Adipocyte (in vitro differentiated cells): ENCODE measurements at regions not wholly inside any gene's neighbourhood (a gene's known extent, or its start where the extent isn't known, plus 50 kb on each side); places are given as distances from the start of the nearest gene placed in this dataset.
"Not testable (repeated sequence)": the region's sequence is repeated elsewhere in the genome, so short reads cannot be mapped to it uniquely, and the experiment has no call there.

Experiments
- DNase-seq: peaks from one replicate; pipeline ENCODE4 v3.0.0-alpha.2; 2015; ENCODE audit warnings: low read depth
- H3K27me3 ChIP-seq: replicated peaks from 2 replicates; pipeline ENCODE4 v1.7.0; 2013; ENCODE audit warnings: mild to moderate bottlenecking, low read length, moderate library complexity; ENCODE audit not compliant: control insufficient read depth, insufficient read depth
- H3K36me3 ChIP-seq: 2 replicates; pipeline ENCODE4 v1.7.0; 2013; ENCODE audit warnings: low read length, mild to moderate bottlenecking, moderate library complexity; ENCODE audit not compliant: control insufficient read depth, insufficient read depth, severe bottlenecking
- H3K4me1 ChIP-seq: 2 replicates; pipeline ENCODE4 v1.7.0; 2013; ENCODE audit warnings: mild to moderate bottlenecking, low read length, moderate library complexity; ENCODE audit not compliant: control insufficient read depth, insufficient read depth
- H3K4me3 ChIP-seq: 2 replicates; pipeline ENCODE4 v1.7.0; 2013; ENCODE audit warnings: mild to moderate bottlenecking, low read length, moderate library complexity
- H3K9ac ChIP-seq: 2 replicates; pipeline ENCODE4 v1.7.0; 2013; ENCODE audit warnings: mild to moderate bottlenecking, low read length, moderate library complexity
- H3K9me3 ChIP-seq: 2 replicates; pipeline ENCODE4 v1.7.0; 2013; ENCODE audit warnings: mild to moderate bottlenecking, low read length, moderate library complexity; ENCODE audit not compliant: control insufficient read depth

DNA sequence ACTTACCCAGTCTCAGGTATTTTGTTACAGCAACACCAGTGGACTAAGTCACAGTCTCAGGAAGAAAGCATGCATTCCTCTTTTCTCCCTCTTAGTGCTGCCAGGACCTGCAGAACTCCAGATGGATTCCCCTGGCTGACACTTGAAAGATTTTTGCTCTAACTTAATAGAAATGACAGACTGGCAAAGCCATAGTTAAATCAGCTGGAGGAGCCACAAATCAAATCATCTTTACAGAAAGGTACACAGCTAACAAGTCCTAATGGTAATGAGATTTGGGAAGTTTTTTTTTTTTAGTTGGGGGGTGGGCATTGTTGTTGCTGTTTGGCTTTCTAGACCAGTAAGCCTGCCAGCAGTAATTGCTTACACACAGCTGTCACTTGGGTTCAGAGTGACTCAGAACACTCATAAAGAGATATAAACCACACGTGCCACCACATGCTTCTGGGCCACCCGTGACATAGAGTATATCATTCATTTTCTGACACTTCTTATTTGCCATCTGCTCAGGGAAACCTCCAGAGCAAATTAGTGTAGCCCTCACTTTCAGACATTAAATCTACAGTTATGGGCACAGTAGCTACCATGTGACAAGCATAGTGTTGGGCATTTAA is 72.4 kb downstream of the FH start:
- no peak overlapping the region for H3K9ac ChIP-seq
- H3K4me1 ChIP-seq, result no peaks in the 10 kb centered on the region
- no peak overlapping the region for H3K4me3 ChIP-seq
- no peaks in the 10 kb centered on the region for H3K27me3 ChIP-seq
- H3K9me3 ChIP-seq, result peaks cover 20% of the 10 kb centered on the region
- no peak for DNase-seq
- H3K36me3 ChIP-seq, result no peaks in the 10 kb centered on the region

DNA sequence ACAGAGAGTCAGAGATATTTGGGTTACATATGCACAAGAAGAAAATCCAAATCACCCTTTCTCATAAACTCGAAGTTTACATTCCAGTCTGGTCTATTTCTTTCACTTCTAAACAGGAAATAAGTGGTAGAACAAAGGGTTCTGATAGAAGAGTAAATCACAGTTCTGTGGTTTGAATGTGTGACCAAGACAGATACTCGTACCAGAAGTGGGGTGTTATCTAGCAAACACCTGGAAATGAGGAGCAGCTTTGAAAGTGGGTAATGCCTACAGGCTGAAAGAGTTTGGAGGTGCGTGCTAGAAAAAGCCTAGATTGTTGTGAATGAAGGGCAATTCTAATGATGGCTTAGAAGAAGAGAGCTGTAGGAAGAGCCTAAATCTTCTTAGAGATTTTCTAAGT is 74.7 kb downstream of the FH start:
- Histone ChIP-seq H3K4me1 (no peaks in the 10 kb centered on the region), H3K9ac (no peak overlapping the region), H3K9me3 (peaks cover 20% of the 10 kb centered on the region), H3K27me3 (no peaks in the 10 kb centered on the region), H3K36me3 (no peaks in the 10 kb centered on the region), H3K4me3 (no peak overlapping the region)
- DNase-seq, result no peak

DNA sequence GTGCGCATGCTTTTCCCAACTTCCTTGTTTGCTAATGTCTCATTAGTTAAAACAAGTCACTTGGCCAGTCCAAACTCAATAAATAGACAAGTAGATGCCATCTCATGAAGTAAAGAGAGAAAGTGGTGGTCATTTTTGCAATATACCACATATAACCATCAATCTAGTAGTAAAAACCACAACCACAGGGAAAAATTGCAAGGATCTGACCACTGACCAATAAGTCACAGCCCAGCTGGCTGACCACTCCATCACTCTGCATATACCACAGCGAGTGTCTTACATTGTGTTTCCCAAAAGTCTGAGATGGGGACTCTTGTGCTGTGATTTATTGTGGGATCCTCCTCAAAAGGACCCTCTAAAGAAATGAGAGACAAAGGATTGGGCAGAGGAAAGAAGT is 76.0 kb downstream of the FH start:
- Histone ChIP-seq H3K27me3 (no peaks in the 10 kb centered on the region), H3K4me3 (no peak overlapping the region), H3K36me3 (no peaks in the 10 kb centered on the region), H3K4me1 (no peaks in the 10 kb centered on the region), H3K9me3 (peaks cover 20% of the 10 kb centered on the region), H3K9ac (no peak overlapping the region)
- no peak for DNase-seq

DNA sequence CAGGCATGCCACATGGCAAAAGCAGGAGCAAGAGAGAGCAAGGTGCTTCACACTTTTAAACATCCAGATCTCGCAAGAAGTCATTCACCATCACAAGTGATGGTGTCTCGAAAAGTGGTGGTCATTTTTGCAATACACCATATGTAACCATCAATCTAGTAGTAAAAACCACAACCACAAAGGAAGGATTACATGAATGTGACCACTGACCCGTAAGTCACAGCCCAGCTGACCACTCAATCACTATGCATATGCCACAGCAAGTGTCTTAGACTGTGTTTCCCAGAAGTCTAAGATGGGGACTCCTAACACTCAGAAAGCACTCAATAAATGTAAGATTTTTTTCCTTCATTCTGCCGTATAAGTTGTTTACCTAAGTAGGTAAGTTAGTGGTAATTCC is 76.9 kb downstream of the FH start:
- Histone ChIP-seq H3K9me3 (peaks cover 20% of the 10 kb centered on the region), H3K4me3 (no peak overlapping the region), H3K9ac (no peak overlapping the region), H3K36me3 (no peaks in the 10 kb centered on the region), H3K27me3 (no peaks in the 10 kb centered on the region), H3K4me1 (no peaks in the 10 kb centered on the region)
- no peak for DNase-seq

DNA sequence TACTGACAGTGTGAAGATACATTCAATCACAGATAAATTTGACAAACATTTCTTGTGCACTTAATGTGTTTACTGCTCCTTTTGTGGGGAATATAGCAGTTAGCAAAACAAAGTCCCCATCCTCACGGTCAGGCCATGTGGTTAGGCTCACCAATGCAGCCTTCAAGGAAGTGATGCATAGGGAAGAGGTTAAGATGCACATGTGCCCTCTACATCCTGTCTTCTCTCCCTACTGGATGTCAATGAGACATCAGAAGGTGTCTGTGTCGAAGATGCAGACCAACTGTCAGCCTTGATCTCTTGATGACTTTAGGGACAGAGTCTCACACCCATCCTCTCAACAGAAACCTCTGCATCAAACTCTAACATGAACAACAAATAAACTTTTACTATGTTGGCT is 78.7 kb downstream of the FH start:
- Histone ChIP-seq H3K27me3 (no peaks in the 10 kb centered on the region), H3K36me3 (no peaks in the 10 kb centered on the region), H3K9me3 (peaks cover 19% of the 10 kb centered on the region), H3K9ac (no peak overlapping the region), H3K4me1 (no peaks in the 10 kb centered on the region), H3K4me3 (no peak overlapping the region)
- DNase-seq, result no peak

DNA sequence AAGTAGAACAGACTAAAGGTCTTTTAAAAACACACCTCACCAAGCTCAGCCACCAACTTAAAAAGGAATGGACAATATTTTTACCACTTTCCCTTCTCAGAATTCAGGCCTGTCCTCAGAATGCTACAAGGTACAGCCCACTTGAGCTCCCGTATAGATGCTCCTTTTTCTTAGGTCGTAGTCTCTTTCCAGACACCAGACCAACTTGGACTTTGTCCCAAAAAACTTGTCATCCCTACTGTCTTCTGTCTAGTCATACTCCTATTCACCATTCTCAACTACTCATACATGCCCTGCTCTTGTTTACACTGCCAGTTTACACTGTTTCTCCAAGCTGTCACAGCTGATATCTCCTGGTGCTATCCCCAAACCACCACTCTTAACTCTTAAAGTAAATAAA is 80.9 kb downstream of the FH start:
- not testable (repeated sequence) for H3K9ac ChIP-seq, H3K4me3 ChIP-seq, H3K4me1 ChIP-seq, DNase-seq, H3K27me3 ChIP-seq, H3K36me3 ChIP-seq, H3K9me3 ChIP-seq

DNA sequence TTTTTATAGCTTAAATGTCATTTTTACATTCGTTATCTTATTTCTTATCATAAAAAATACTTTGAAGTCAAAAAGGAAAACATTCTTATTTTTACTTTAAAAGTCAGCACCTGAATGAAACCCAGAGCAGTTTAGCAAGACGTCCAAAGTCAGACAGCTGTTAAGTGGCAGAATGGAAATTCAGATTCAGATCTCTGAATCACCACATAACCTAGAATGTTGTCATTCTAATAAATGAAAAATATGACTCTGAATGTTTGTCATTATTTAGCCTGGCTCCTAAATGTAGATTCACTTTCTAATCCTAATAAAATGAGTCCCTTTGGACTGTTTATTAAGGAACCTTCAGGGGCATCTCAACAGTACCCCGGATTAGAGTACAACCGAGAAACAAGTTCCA is 75.2 kb upstream of the RGS7 start:
- H3K4me1 ChIP-seq, result no peaks in the 10 kb centered on the region
- H3K4me3 ChIP-seq, result no peak overlapping the region
- H3K9ac ChIP-seq, result no peak overlapping the region
- no peak for DNase-seq
- H3K9me3 ChIP-seq, result no peaks in the 10 kb centered on the region
- no peaks in the 10 kb centered on the region for H3K27me3 ChIP-seq
- no peaks in the 10 kb centered on the region for H3K36me3 ChIP-seq

DNA sequence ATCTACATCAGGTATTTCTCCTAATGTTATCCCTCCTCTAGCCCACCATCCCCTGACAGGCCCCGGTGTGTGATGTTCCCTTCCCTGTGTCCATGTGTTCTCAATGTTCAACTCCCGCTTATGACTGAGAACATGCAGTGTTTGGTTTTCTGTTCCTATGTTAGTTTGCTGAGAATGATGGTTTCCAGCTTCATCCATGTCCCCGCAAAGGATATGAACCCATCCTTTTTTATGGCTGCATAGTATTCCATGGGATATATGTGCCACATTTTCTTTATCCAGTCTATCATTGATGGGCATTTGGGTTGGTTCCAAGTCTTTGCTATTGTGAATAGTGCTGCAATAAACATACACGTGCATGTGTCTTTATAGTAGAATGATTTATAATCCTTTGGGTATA is 68.1 kb upstream of the RGS7 start:
- DNase-seq, H3K4me3 ChIP-seq, H3K9me3 ChIP-seq, H3K27me3 ChIP-seq, H3K4me1 ChIP-seq, H3K9ac ChIP-seq, H3K36me3 ChIP-seq: not testable (repeated sequence)

DNA sequence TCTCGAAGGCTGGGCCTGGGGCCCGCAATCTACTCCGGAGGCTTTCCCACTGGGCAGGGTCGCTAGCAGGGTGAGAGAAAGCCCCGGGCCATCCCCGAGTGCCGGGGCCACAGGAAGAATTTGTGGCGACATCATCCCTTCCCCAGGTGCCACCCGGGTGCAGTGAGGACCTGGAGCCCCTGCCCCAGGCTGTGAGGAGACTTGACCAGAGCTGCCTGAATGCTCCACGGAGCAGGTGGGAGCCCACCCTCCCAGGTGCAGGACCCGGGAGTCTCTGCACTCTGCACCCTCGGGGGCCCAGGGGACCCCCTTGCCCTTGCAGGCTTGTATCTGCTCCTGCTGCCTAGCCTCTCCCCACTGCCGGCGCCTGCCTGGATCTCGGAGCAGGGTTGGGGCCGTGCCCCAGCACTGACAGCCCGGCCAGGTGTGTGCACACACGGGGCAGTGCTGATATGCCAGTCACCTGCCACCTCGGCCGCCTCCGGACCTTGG is 67.5 kb upstream of the RGS7 start:
- Histone ChIP-seq H3K9me3 (no peaks in the 10 kb centered on the region), H3K4me1 (peaks cover 3% of the 10 kb centered on the region), H3K9ac (peak overlapping the region; percentile 75), H3K36me3 (no peaks in the 10 kb centered on the region), H3K4me3 (peak overlapping the region; percentile 82), H3K27me3 (no peaks in the 10 kb centered on the region)
- no peak for DNase-seq

DNA sequence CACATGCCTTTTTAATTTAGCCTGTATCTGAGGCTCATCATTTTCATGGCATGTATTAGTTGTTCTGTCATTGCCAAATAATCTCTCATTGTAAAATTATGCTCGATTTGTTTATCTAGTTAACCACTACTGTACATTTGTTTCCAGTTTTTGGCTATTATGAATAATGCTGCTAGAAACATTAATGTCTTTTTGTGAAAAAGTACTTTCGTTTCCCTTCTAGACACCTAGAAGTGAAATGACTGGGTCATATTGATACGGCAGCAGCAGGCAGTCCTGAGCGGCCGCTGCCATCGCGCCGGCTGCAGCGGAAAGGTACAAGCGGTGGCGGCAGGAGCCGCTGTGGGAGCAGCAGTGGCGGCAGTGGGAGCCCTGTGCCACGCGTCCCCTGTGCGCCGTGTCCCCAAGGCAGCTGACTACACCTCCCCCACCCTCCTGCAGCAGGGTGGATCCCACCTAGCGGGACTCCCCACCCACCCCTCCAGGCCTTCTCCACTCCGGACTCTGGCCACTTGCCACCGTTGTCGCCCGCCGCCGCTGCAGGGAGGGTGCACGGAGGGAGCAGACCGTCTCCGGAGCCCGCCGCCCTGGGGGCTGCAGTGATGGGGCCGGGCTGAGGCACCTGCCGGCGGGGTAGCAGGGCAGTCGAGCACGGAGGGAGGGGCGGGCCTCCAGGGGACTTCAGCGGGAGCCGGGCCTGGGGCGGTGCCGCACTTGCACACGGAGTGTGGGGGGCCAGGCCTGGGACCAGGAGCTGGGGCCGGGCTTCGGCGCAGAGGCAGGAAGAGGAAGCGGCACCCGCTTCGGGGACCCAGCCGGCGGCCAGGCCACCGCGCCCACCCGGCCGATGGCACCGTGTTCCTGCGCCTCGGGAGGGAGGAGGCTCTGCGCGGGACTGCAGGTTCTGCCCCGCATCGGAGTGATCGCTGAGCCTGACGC is 66.8 kb upstream of the RGS7 start:
- peak; percentile 56 for DNase-seq
- peaks cover 3% of the 10 kb centered on the region for H3K4me1 ChIP-seq
- no peaks in the 10 kb centered on the region for H3K36me3 ChIP-seq
- peak overlapping the region; percentile 82 for H3K4me3 ChIP-seq
- H3K9me3 ChIP-seq, result no peaks in the 10 kb centered on the region
- H3K9ac ChIP-seq, result peak overlapping the region; percentile 75
- H3K27me3 ChIP-seq, result no peaks in the 10 kb centered on the region

DNA sequence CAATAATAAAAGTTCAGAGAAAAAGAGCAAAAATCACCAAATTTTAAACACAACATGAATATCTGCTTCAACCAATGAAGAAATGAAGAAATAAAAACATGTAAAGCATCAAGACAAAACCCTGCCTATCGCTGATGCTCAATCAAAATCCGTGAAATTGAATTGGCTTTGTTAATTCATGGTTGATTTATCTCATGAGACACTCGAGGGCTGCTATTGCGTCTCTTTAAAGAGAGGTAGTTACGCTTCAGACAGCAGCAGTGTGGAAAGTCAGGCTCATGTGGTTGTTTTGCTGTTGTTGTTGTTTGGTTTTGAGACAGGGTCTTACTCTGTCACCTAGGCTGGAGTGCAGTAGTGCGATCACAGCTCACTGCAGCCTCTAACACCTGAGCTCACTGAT is 65.5 kb upstream of the RGS7 start:
- Histone ChIP-seq H3K9ac (no peak overlapping the region), H3K9me3 (no peaks in the 10 kb centered on the region), H3K4me1 (peaks cover 3% of the 10 kb centered on the region), H3K36me3 (no peaks in the 10 kb centered on the region), H3K4me3 (no peak overlapping the region), H3K27me3 (no peaks in the 10 kb centered on the region)
- no peak for DNase-seq
